Neuronal stem cell (in vitro differentiated cells): ENCODE measurements at regions not wholly inside any gene's neighbourhood (a gene's known extent, or its start where the extent isn't known, plus 50 kb on each side); places are given as distances from the start of the nearest gene placed in this dataset.
"Not testable (repeated sequence)": the region's sequence is repeated elsewhere in the genome, so short reads cannot be mapped to it uniquely, and the experiment has no call there.

Experiments
- DNase-seq: peaks from one replicate; pipeline ENCODE4 v3.0.0-alpha.2; 2013; ENCODE audit warnings: low spot score
- H2AFZ ChIP-seq: one replicate; pipeline ENCODE4 v1.6.1; 2013; ENCODE audit warnings: mild to moderate bottlenecking, low read length, inconsistent platforms
- H2AK5ac ChIP-seq: 2 replicates; pipeline ENCODE4 v1.6.1; 2013; ENCODE audit warnings: low read depth, mild to moderate bottlenecking, inconsistent platforms, low read length, moderate library complexity, mixed read lengths
- H2BK120ac ChIP-seq: 2 replicates; pipeline ENCODE4 v1.6.1; 2013; ENCODE audit warnings: low read depth, mild to moderate bottlenecking, inconsistent platforms, low read length, moderate library complexity, mixed read lengths
- H2BK12ac ChIP-seq: one replicate; pipeline ENCODE4 v1.6.1; 2013; ENCODE audit warnings: low read length, inconsistent platforms
- H2BK15ac ChIP-seq: 2 replicates; pipeline ENCODE4 v1.6.1; 2013; ENCODE audit warnings: mild to moderate bottlenecking, low read length, inconsistent platforms, mixed read lengths
- H2BK5ac ChIP-seq: one replicate; pipeline ENCODE4 v1.6.1; 2013; ENCODE audit warnings: inconsistent platforms, mild to moderate bottlenecking, low read length, moderate library complexity
- H3K14ac ChIP-seq: one replicate; pipeline ENCODE4 v1.6.1; 2013; ENCODE audit warnings: low read length, inconsistent platforms
- H3K18ac ChIP-seq: 2 replicates; pipeline ENCODE4 v1.6.1; 2013; ENCODE audit warnings: low read length, inconsistent platforms
- H3K23ac ChIP-seq: 2 replicates; pipeline ENCODE4 v1.6.1; 2013; ENCODE audit warnings: low read depth, mild to moderate bottlenecking, mixed read lengths, low read length, inconsistent platforms; ENCODE audit not compliant: poor library complexity
- H3K27ac ChIP-seq: replicated peaks from 3 replicates; pipeline ENCODE4 v1.5.1; 2013; ENCODE audit warnings: low read length, inconsistent platforms
- H3K27me3 ChIP-seq, 3 experiments: 2 replicates each; pipeline ENCODE4 v1.6.1; 2013; ENCODE audit warnings: low read length in 3 of 3, mild to moderate bottlenecking in 2 of 3, inconsistent platforms in 1 of 3, low read depth in 1 of 3, mixed read lengths in 1 of 3, moderate library complexity in 1 of 3; ENCODE audit not compliant: control insufficient read depth in 3 of 3, insufficient read depth in 3 of 3
- H3K36me3 ChIP-seq, 2 donors: replicated peaks in 1 of 2; 2 replicates each; pipeline ENCODE4 v1.6.1; 2013; ENCODE audit warnings: low read length in 2 of 2; ENCODE audit not compliant: control insufficient read depth in 2 of 2, insufficient read depth in 2 of 2
- H3K4ac ChIP-seq: 2 replicates; pipeline ENCODE4 v1.6.1; 2013; ENCODE audit warnings: inconsistent platforms, mild to moderate bottlenecking, low read length, moderate library complexity
- H3K4me1 ChIP-seq, 2 donors: 1 replicate in 1 of 2; 2 replicates in 1 of 2; pipeline ENCODE4 v1.6.1; 2013; ENCODE audit warnings: low read length in 2 of 2, low read depth in 1 of 2; ENCODE audit not compliant: control insufficient read depth in 2 of 2, insufficient read depth in 1 of 2
- H3K4me2 ChIP-seq: one replicate; pipeline ENCODE4 v1.6.1; 2013; ENCODE audit warnings: mild to moderate bottlenecking, low read length, inconsistent platforms; ENCODE audit not compliant: insufficient read depth, poor library complexity, severe bottlenecking
- H3K4me3 ChIP-seq, 2 donors: 2 replicates each; pipeline ENCODE4 v1.5.1; 2013; ENCODE audit warnings: low read length in 2 of 2, mild to moderate bottlenecking in 2 of 2, inconsistent platforms in 1 of 2, moderate library complexity in 1 of 2
- H3K79me1 ChIP-seq: one replicate; pipeline ENCODE4 v1.6.1; 2013; ENCODE audit warnings: low read depth, mild to moderate bottlenecking, inconsistent platforms, low read length, moderate library complexity
- H3K9ac ChIP-seq: one replicate; pipeline ENCODE4 v1.6.1; 2013; ENCODE audit warnings: mild to moderate bottlenecking, low read depth, low read length, inconsistent platforms; ENCODE audit not compliant: poor library complexity
- H3K9me3 ChIP-seq, 2 donors: replicated peaks in 1 of 2; 2 replicates each; pipeline versions ENCODE3 to v1.6.1; 2013; ENCODE audit warnings: low read length in 2 of 2, mild to moderate bottlenecking in 2 of 2, inconsistent platforms in 1 of 2, low read depth in 1 of 2, mixed read lengths in 1 of 2, moderate library complexity in 1 of 2; ENCODE audit not compliant: control insufficient read depth in 2 of 2, insufficient read depth in 1 of 2
- H4K8ac ChIP-seq: one replicate; pipeline ENCODE4 v1.6.1; 2013; ENCODE audit warnings: low read depth, mild to moderate bottlenecking, inconsistent platforms, low read length, moderate library complexity
- H4K91ac ChIP-seq: one replicate; pipeline ENCODE4 v1.6.1; 2013; ENCODE audit warnings: low read length, low read depth, mild to moderate bottlenecking, inconsistent platforms; ENCODE audit not compliant: poor library complexity
- WGBS, 2 donors: extraction: QIAGEN DNeasy Blood & Tissue Kit; methylation state at CpG; one replicate each; pipeline ENCODE4 v1.1.7; 2013; ENCODE audit warnings: missing lambda C conversion rate in 2 of 2, mixed read lengths in 1 of 2; ENCODE audit not compliant: insufficient read length in 2 of 2, insufficient replicate concordance in 1 of 2; ENCODE audit errors: extremely low coverage in 2 of 2; 5-methylcytosine and 5-hydroxymethylcytosine counted together

- H4K8ac ChIP-seq = no peak overlapping the region
- H3K27me3 ChIP-seq = no peaks in the 10 kb centered on the region
- H3K4ac ChIP-seq = no peak overlapping the region
- no peak overlapping the region for H2AFZ ChIP-seq
- H2BK15ac ChIP-seq = no peak overlapping the region
- no peak overlapping the region for H2BK5ac ChIP-seq
- DNase-seq = no peak
- no peak overlapping the region for H2BK12ac ChIP-seq
- no peak overlapping the region for H3K27ac ChIP-seq
- H3K36me3 ChIP-seq = no peaks in the 10 kb centered on the region
- H3K4me1 ChIP-seq = peaks cover 0 to 9% of the 10 kb centered on the region in 2 donors
- WGBS, 2 donors = no CpG with 5 or more reads among the region's 4 CpGs
- H3K18ac ChIP-seq = no peak overlapping the region
- no peak overlapping the region for H3K14ac ChIP-seq
- H3K4me3 ChIP-seq = no peak overlapping the region
- H3K79me1 ChIP-seq = no peaks in the 10 kb centered on the region
- H3K23ac ChIP-seq = no peak overlapping the region
- no peak overlapping the region for H2AK5ac ChIP-seq
- no peak overlapping the region for H4K91ac ChIP-seq
- no peak overlapping the region for H3K4me2 ChIP-seq
- H2BK120ac ChIP-seq = no peak overlapping the region
- H3K9ac ChIP-seq = no peak overlapping the region
- no peaks in the 10 kb centered on the region for H3K9me3 ChIP-seq
These were observed 51.2 kb upstream of the RDX start for GRCh38 chr11:110347660-110348059.

- Histone ChIP-seq H3K36me3 (no peaks in the 10 kb centered on the region), H3K27ac (no peak overlapping the region), H3K14ac (no peak overlapping the region), H3K9ac (no peak overlapping the region), H2BK12ac (no peak overlapping the region), H3K23ac (no peak overlapping the region), H4K91ac (no peak overlapping the region), H2BK5ac (no peak overlapping the region), H2BK120ac (no peak overlapping the region), H3K4ac (no peak overlapping the region), H3K9me3 (no peaks in the 10 kb centered on the region), H4K8ac (no peak overlapping the region), H3K4me1 (peaks cover 0 to 9% of the 10 kb centered on the region in 2 donors), H3K27me3 (no peaks in the 10 kb centered on the region), H3K79me1 (no peaks in the 10 kb centered on the region), H2AFZ (peak overlapping the region; percentile 34), H3K4me2 (no peak overlapping the region), H3K18ac (no peak overlapping the region), H3K4me3 (no peak overlapping the region), H2AK5ac (no peak overlapping the region), H2BK15ac (no peak overlapping the region)
- DNase-seq = no peak
- no CpG with 5 or more reads among the region's 7 CpGs for WGBS, 2 donors
These were observed 53.0 kb upstream of the RDX start for GRCh38 chr11:110349138-110349996.

GRCh38 chr11:110349997-110350383, 53.6 kb upstream of the RDX start:
- not testable (repeated sequence) for H2BK120ac ChIP-seq, H3K36me3 ChIP-seq, DNase-seq, H3K4me2 ChIP-seq, H3K23ac ChIP-seq, H3K79me1 ChIP-seq, H2BK5ac ChIP-seq, H4K8ac ChIP-seq, H3K9ac ChIP-seq, H3K9me3 ChIP-seq, H2BK12ac ChIP-seq, H3K4me3 ChIP-seq, H3K27me3 ChIP-seq, H3K14ac ChIP-seq, H3K27ac ChIP-seq, H3K4ac ChIP-seq, H2AK5ac ChIP-seq, H4K91ac ChIP-seq, H2BK15ac ChIP-seq, H3K18ac ChIP-seq, H3K4me1 ChIP-seq
- WGBS, 2 donors = no CpG with 5 or more reads among the region's 5 CpGs
- peak overlapping the region; percentile 34 for H2AFZ ChIP-seq

- no peak overlapping the region for H4K8ac ChIP-seq
- no peak overlapping the region for H3K27ac ChIP-seq
- WGBS, 2 donors = no CpG with 5 or more reads among the region's 7 CpGs
- H2AFZ ChIP-seq = peak overlapping the region; percentile 84
- H3K14ac ChIP-seq = no peak overlapping the region
- no peaks in the 10 kb centered on the region for H3K79me1 ChIP-seq
- H3K4ac ChIP-seq = no peak overlapping the region
- H2BK12ac ChIP-seq = no peak overlapping the region
- H2AK5ac ChIP-seq = no peak overlapping the region
- no peaks in the 10 kb centered on the region for H3K36me3 ChIP-seq
- no peak overlapping the region for H3K9ac ChIP-seq
- no peak overlapping the region for H3K4me2 ChIP-seq
- no peak overlapping the region for H4K91ac ChIP-seq
- H3K18ac ChIP-seq = peak overlapping the region; percentile 72
- H2BK120ac ChIP-seq = no peak overlapping the region
- no peak for DNase-seq
- no peaks in the 10 kb centered on the region for H3K9me3 ChIP-seq
- H2BK15ac ChIP-seq = no peak overlapping the region
- no peaks in the 10 kb centered on the region for H3K27me3 ChIP-seq
- H3K23ac ChIP-seq = no peak overlapping the region
- H2BK5ac ChIP-seq = no peak overlapping the region
- H3K4me3 ChIP-seq = no peak overlapping the region
- peaks cover 6 to 7% of the 10 kb centered on the region in 2 donors for H3K4me1 ChIP-seq
These were observed 58.8 kb upstream of the RDX start for GRCh38 chr11:110355011-110355744.
